Thymus (tissue), 11 donors: ENCODE measurements at regions not wholly inside any gene's neighbourhood (a gene's known extent, or its start where the extent isn't known, plus 50 kb on each side); places are given as distances from the start of the nearest gene placed in this dataset.

ENCODE experiments used
- DNase-seq, 9 donors: peaks; one replicate each; pipeline ENCODE4 v3.0.0-alpha.2; 2013; ENCODE audit warnings: low spot score in 9 of 9, low read depth in 6 of 9, missing footprints in 1 of 9
- H3K27ac ChIP-seq, 2 donors: one replicate each; pipeline ENCODE4 v1.5.1; 2013; ENCODE audit warnings: control low read depth in 1 of 2, low read depth in 1 of 2, low read length in 1 of 2, mild to moderate bottlenecking in 1 of 2, moderate library complexity in 1 of 2
- H3K27me3 ChIP-seq, 2 donors: one replicate each; pipeline ENCODE4 v1.5.1; 2013; ENCODE audit warnings: low read length in 1 of 2; ENCODE audit not compliant: control insufficient read depth in 2 of 2, insufficient read depth in 1 of 2
- H3K36me3 ChIP-seq, 2 donors: one replicate each; pipeline ENCODE4 v1.5.1; 2013; ENCODE audit warnings: low read length in 1 of 2, mild to moderate bottlenecking in 1 of 2, moderate library complexity in 1 of 2; ENCODE audit not compliant: control insufficient read depth in 2 of 2, insufficient read depth in 2 of 2
- H3K4me1 ChIP-seq, 2 donors: one replicate each; pipeline ENCODE4 v1.5.1; 2013; ENCODE audit warnings: low read length in 2 of 2; ENCODE audit not compliant: control insufficient read depth in 2 of 2, insufficient read depth in 2 of 2
- H3K4me3 ChIP-seq, 2 donors: one replicate each; pipeline ENCODE4 v1.5.1; 2013; ENCODE audit warnings: low read length in 2 of 2, control low read depth in 1 of 2, mild to moderate bottlenecking in 1 of 2
- H3K9me3 ChIP-seq, 2 donors: one replicate each; pipeline ENCODE4 v1.5.1; 2013; ENCODE audit warnings: low read length in 1 of 2, mild to moderate bottlenecking in 1 of 2; ENCODE audit not compliant: control insufficient read depth in 2 of 2, insufficient read depth in 1 of 2
- WGBS: extraction: QIAGEN DNeasy Blood & Tissue Kit; methylation state at CpG from one replicate; pipeline ENCODE4 v1.1.7; 2013; 5-methylcytosine and 5-hydroxymethylcytosine counted together
- donor health status: healthy.

GRCh38 chr11:120061036-120061760 is 76.7 kb downstream of the TRIM29 start:
- H3K27me3 ChIP-seq = peaks cover 0 to 19% of the 10 kb centered on the region in 2 donors

GRCh38 chr11:120060512-120060911 is 77.4 kb downstream of the TRIM29 start:
- Histone ChIP-seq H3K27ac (no peak overlapping the region), H3K4me3 (no peak overlapping the region), H3K4me1 (peaks cover 0 to 3% of the 10 kb centered on the region in 2 donors), H3K36me3 (no peaks in the 10 kb centered on the region), H3K27me3 (peaks cover 0 to 19% of the 10 kb centered on the region in 2 donors), H3K9me3 (no peaks in the 10 kb centered on the region)
- no peak for DNase-seq
- 93% methylated on average over 7 of the region's 7 CpGs for WGBS

More at GRCh38 chr11:120061036-120061760, 76.7 kb downstream of the TRIM29 start:
- no peaks in the 10 kb centered on the region for H3K9me3 ChIP-seq
- H3K27ac ChIP-seq = no peak overlapping the region
- H3K36me3 ChIP-seq = no peaks in the 10 kb centered on the region
- no peaks in the 10 kb centered on the region for H3K4me1 ChIP-seq
- WGBS = 90% methylated on average over 12 of the region's 12 CpGs
- H3K4me3 ChIP-seq = no peak overlapping the region
- no peak for DNase-seq

- H3K9me3 ChIP-seq = no peaks in the 10 kb centered on the region
- no peak for DNase-seq
- H3K4me3 ChIP-seq = no peak overlapping the region
- H3K4me1 ChIP-seq = peaks cover 0 to 5% of the 10 kb centered on the region in 2 donors
- H3K27ac ChIP-seq = no peak overlapping the region
- peaks cover 0 to 19% of the 10 kb centered on the region in 2 donors for H3K27me3 ChIP-seq
- 95% methylated on average over 4 of the region's 4 CpGs for WGBS
- no peaks in the 10 kb centered on the region for H3K36me3 ChIP-seq
These were observed 79.0 kb downstream of the TRIM29 start for GRCh38 chr11:120058931-120059330.

GRCh38 chr11:120057595-120058581 is 80.0 kb downstream of the TRIM29 start:
- H3K27ac ChIP-seq = no peak overlapping the region
- H3K9me3 ChIP-seq = no peaks in the 10 kb centered on the region
- no peak for DNase-seq
- no peak overlapping the region for H3K4me3 ChIP-seq
- peaks cover 0 to 19% of the 10 kb centered on the region in 2 donors for H3K27me3 ChIP-seq
- 78% methylated on average over 18 of the region's 18 CpGs for WGBS
- peaks cover 0 to 5% of the 10 kb centered on the region in 2 donors for H3K4me1 ChIP-seq
- H3K36me3 ChIP-seq = no peaks in the 10 kb centered on the region

GRCh38 chr11:120057028-120057330 is 80.9 kb downstream of the TRIM29 start:
- DNase-seq = no peak
- Histone ChIP-seq H3K36me3 (no peaks in the 10 kb centered on the region), H3K4me3 (no peak overlapping the region), H3K27me3 (peaks cover 0 to 14% of the 10 kb centered on the region in 2 donors), H3K4me1 (peaks cover 0 to 5% of the 10 kb centered on the region in 2 donors), H3K9me3 (no peaks in the 10 kb centered on the region), H3K27ac (no peak overlapping the region)
- WGBS = 89% methylated on average over 4 of the region's 4 CpGs

- no peak overlapping the region for H3K4me3 ChIP-seq
- H3K9me3 ChIP-seq = no peaks in the 10 kb centered on the region
- H3K36me3 ChIP-seq = no peaks in the 10 kb centered on the region
- H3K27ac ChIP-seq = peak overlapping the region in 1 of 2 donors; percentile 46
- WGBS = 92% methylated on average over 10 of the region's 10 CpGs
- no peak for DNase-seq
- H3K4me1 ChIP-seq = peaks cover 0 to 5% of the 10 kb centered on the region in 2 donors
- H3K27me3 ChIP-seq = peaks cover 0 to 10% of the 10 kb centered on the region in 2 donors
These were observed 81.4 kb downstream of the TRIM29 start for GRCh38 chr11:120056301-120057027.

- Histone ChIP-seq H3K4me3 (no peak overlapping the region), H3K36me3 (no peaks in the 10 kb centered on the region), H3K27ac (no peak overlapping the region), H3K9me3 (no peaks in the 10 kb centered on the region), H3K4me1 (peaks cover 0 to 5% of the 10 kb centered on the region in 2 donors), H3K27me3 (peaks cover 0 to 8% of the 10 kb centered on the region in 2 donors)
- peak in 1 of 9 donors; percentile 14 for DNase-seq
These were observed 82.3 kb downstream of the TRIM29 start for GRCh38 chr11:120055646-120056045.

GRCh38 chr11:120054753-120055045 is 83.2 kb downstream of the TRIM29 start:
- no peaks in the 10 kb centered on the region for H3K9me3 ChIP-seq
- H3K4me1 ChIP-seq = peaks cover 0 to 5% of the 10 kb centered on the region in 2 donors
- H3K27me3 ChIP-seq = peaks cover 0 to 8% of the 10 kb centered on the region in 2 donors
- 96% methylated on average over 4 of the region's 4 CpGs for WGBS
- H3K36me3 ChIP-seq = no peaks in the 10 kb centered on the region
- DNase-seq = no peak
- no peak overlapping the region for H3K27ac ChIP-seq
- H3K4me3 ChIP-seq = no peak overlapping the region
